ENCODE measurements at regions not wholly inside any gene's neighbourhood (a gene's known extent, or its start where the extent isn't known, plus 50 kb on each side); places are given as distances from the start of the nearest gene placed in this dataset.

DNA sequence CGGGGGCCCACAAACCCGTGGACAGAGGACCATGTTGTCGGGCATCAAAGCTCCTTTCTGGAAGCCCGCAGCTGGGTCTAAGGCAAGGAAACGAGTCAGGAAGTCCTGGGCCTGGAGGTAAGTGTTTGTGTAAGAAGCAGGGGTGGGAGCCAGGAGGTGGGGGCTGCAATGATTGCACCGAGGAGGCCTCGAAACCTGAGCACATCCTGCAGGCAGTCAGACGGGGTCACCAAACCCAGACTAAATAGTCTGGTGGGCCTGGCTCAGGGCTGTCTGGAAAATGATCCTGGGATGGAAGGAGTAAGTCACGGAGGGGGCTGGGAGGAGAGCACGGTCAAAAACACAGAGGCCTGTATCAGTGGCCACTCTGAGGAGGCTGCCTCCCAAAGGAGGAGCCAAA lies 539.2 kb downstream of the MN1 start:
- no peak for FAIRE-seq
- TF ChIP-seq, protein P1, sequence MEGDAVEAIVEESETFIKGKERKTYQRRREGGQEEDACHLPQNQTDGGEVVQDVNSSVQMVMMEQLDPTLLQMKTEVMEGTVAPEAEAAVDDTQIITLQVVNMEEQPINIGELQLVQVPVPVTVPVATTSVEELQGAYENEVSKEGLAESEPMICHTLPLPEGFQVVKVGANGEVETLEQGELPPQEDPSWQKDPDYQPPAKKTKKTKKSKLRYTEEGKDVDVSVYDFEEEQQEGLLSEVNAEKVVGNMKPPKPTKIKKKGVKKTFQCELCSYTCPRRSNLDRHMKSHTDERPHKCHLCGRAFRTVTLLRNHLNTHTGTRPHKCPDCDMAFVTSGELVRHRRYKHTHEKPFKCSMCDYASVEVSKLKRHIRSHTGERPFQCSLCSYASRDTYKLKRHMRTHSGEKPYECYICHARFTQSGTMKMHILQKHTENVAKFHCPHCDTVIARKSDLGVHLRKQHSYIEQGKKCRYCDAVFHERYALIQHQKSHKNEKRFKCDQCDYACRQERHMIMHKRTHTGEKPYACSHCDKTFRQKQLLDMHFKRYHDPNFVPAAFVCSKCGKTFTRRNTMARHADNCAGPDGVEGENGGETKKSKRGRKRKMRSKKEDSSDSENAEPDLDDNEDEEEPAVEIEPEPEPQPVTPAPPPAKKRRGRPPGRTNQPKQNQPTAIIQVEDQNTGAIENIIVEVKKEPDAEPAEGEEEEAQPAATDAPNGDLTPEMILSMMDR (IDR thresholded peaks at IDR 0.05; ENCODE audit: insufficient read depth, missing control alignments) = no peak

DNA sequence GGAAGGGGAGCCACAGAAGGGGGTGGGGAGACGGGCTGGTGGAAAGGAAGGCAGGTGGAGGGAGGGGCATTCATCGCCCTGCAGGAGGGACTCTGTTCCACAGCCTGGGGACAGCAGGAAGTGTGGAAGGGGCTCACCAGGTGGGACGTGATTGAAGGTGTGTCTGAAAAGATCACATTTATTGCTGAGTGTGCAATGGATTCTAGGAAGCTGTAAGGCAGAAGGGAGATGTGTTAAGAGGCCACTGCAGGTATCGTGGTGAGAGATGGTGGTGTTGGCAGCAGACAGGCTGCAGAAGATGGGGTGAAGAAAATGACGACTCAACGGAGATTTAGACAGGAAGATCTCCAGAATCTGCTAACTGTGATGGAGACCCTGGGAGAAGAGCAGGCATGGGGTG lies 537.4 kb downstream of the MN1 start:
- TF ChIP-seq, protein P1 (IDR thresholded peaks at IDR 0.05; ENCODE audit: insufficient read depth, missing control alignments) = no peak
- no peak for DNase-seq (ENCODE audit: insufficient read length, low spot score)
- FAIRE-seq = no peak

More for the DNA sequence above, 539.2 kb downstream of the MN1 start:
- DNase-seq (ENCODE audit: insufficient read length, low spot score) = no peak

DNA sequence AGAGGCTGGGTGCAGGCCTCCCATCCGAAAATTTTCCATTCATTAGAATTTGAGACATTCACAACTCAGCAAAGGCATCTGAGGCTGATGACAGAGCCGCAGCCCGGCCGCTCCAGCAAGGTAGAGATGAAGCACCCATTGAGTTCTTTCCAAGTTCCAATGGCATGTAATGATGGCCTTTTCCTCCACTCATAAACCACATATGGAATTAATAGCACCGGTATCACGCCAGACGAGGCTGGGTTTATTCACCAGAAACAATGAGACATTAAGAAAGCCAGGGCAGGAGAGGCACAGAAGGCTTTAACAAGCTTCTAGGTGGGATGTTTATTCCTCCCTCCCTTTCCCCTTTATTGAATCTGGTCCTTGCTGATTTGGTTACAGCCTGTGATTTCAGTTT lies 534.4 kb downstream of the MN1 start:
- no peak for FAIRE-seq
- TF ChIP-seq, protein P1 (IDR thresholded peaks at IDR 0.05; ENCODE audit: insufficient read depth, missing control alignments) = no peak
- DNase-seq (ENCODE audit: insufficient read length, low spot score) = no peak

DNA sequence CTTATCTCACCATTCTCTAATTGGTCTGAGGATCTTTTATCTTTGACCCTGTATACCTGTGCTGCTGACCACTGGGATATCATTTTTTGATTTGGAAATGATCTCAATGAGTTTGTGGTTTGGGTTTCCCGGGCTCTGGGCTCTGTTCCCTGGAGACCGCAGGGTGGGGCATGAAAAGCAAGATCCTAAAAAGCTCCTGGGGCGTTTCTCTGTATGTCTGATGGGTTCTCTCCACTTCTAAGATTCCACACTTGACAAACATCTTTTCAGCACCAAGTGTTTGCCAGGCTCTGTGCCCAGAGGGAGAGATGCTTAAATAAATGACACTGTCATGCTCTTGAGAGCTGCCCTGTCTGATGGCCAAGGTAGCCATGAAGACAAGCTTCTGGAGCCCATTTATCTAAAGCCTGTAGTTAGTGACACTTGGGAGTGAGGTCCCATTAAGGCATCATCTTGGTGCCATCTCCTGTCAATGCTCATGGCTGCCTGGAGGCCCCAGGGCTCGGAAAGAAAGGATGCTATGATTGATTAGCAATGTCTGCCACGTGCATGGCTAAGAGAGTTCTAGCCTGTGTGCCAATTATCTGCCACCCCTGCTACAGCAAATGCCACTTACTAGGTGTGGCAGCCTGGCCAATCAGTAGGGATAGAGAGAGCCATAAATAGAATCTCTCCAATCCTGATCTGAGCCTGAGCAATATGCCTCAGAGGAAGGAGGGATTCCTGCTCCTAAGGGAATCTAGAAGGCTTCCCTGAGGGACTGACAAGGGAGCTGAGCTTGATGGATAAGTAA lies 531.6 kb downstream of the MN1 start:
- DNase-seq (ENCODE audit: insufficient read length, low spot score) (no peak), FAIRE-seq (no peak)
- TF ChIP-seq, protein P1 (IDR thresholded peaks at IDR 0.05; ENCODE audit: insufficient read depth, missing control alignments) = no peak

DNA sequence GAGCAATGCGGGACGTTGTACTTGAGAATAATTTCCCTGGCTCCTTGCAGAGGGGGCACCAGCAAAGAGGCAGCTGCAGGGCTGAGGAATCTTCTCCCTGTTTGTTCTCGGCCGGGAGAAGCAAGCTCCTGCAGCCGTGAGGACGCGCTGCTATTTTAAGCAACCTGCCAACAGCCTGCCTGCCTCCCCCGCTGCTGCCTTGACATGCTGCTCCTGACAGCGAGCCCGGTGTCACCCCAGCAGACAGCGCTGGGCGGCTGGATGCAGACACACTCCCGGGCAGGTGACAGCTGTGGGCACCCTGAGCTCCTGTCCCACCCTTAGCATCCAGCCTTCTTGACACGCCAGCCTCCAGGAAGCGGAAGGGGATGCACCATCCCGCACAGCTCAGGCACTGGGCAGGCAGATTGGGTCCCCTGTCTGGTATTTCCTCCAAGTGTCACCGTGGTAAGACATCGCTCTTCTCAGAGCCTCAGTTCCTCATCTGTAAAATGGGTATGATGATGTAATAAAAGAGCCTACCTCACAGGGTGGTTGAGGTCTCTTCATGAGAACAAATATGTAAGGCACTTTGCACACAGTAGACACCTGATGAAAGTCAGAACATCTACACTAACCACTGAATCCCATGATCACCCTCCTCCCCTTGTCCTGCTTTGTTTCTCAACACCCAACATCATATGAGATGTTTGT lies 530.6 kb downstream of the MN1 start:
- TF ChIP-seq, protein P1 (IDR thresholded peaks at IDR 0.05; ENCODE audit: insufficient read depth, missing control alignments) = no peak
- no peak for FAIRE-seq
- DNase-seq (ENCODE audit: insufficient read length, low spot score) = no peak

DNA sequence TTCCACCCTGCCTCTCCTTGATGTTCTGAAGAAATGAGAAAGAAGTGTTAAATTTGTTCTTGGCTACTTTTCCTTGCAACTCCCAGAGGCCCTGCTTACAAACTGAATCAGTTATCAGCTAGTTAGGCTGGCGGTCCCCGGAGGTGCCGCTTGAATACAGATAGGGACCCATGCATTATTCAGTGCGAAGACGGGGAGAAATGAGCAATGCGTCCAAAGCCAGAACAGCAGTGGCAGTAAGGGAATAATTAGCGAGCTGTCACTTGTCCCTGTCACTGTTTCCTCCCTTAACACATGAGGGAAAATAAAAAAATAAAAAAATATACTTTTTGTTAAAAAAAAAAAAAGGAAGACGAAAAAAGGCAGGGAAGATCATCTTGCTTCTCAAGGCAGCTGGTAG lies 528.1 kb downstream of the MN1 start:
- no peak for FAIRE-seq

More for the DNA sequence above, 528.1 kb downstream of the MN1 start:
- TF ChIP-seq, protein P1 (IDR thresholded peaks at IDR 0.05; ENCODE audit: insufficient read depth, missing control alignments) = no peak
- DNase-seq (ENCODE audit: insufficient read length, low spot score) = no peak

Data from D721Med (cell line).